Upper lobe of right lung (tissue), 1 donor: ENCODE measurements at regions not wholly inside any gene's neighbourhood (a gene's known extent, or its start where the extent isn't known, plus 50 kb on each side); places are given as distances from the start of the nearest gene placed in this dataset.

ENCODE experiments used
- ATAC-seq: fragments of 200-7000 bp; cut with Tn5 transposase; one replicate; pipeline ENCODE4 v1.9.1; 2020; ENCODE audit warnings: mild to moderate bottlenecking, moderate library complexity
- DNase-seq: peaks from one replicate; pipeline ENCODE4 v3.0.0-alpha.2; 2020
- H3K27ac ChIP-seq: fragments of 200-600 bp; one replicate; pipeline ENCODE4 v1.8.0; 2022
- H3K27me3 ChIP-seq: fragments of 200-600 bp; one replicate; pipeline ENCODE4 v1.8.0; 2022; ENCODE audit warnings: mild to moderate bottlenecking
- H3K36me3 ChIP-seq: fragments of 200-600 bp; one replicate; pipeline ENCODE4 v1.8.0; 2022
- H3K4me1 ChIP-seq: fragments of 200-600 bp; one replicate; pipeline ENCODE4 v1.8.0; 2022
- H3K4me3 ChIP-seq: fragments of 200-600 bp; one replicate; pipeline ENCODE4 v1.8.0; 2022; ENCODE audit warnings: mild to moderate bottlenecking
- H3K9me3 ChIP-seq: fragments of 200-600 bp; one replicate; pipeline ENCODE4 v1.8.0; 2022
- CTCF ChIP-seq: fragments of 200-600 bp; IDR thresholded peaks from one replicate; pipeline ENCODE4 v1.8.0; 2022; ENCODE audit warnings: antibody characterized with exemption
- intact Hi-C: fragments of 100-400 bp; cut with DNase I; formaldehyde crosslinking; loops from one replicate; pipeline ENCODE4 v1.11.0; 2022
- donor health status: DM: no; HTN: yes; CAD: no; lungs with severe emphysema.

- H3K27ac ChIP-seq, result no peak overlapping the region
- intact Hi-C loops, result no loop called here
- no peak overlapping the region for H3K4me3 ChIP-seq
- no peak for TF ChIP-seq CTCF
- H3K36me3 ChIP-seq, result no peaks in the 10 kb centered on the region
- DNase-seq (peak; percentile 35), ATAC-seq (no peak)
- no peaks in the 10 kb centered on the region for H3K27me3 ChIP-seq
- no peaks in the 10 kb centered on the region for H3K4me1 ChIP-seq
- H3K9me3 ChIP-seq, result peaks cover 5% of the 10 kb centered on the region
Observed at GRCh38 chr2:10245021-10245420, 57.7 kb upstream of the HPCAL1 start.

DNA sequence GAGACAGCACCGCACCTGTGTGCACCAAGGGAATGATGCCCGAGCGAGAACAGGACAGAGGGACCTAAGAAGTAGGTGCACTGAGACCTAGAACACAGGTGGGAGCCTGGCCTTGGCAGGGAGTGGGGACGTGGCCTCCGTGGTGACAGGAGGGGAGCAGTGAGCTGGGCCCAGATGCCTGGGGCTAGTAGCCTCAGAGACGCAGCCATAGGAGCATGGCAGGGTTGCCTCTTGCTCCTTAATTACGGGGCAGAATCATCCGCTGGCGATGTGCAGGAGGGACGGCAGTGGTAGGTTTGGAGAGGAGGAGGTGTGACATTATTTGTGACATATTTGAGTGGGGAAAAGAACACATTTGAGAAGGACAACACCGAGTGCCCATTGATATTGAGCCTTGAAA lies 57.0 kb upstream of the HPCAL1 start:
- peaks cover 7% of the 10 kb centered on the region for H3K9me3 ChIP-seq
- H3K4me1 ChIP-seq, result no peaks in the 10 kb centered on the region
- DNase-seq (peak; percentile 38), ATAC-seq (no peak)
- no peaks in the 10 kb centered on the region for H3K36me3 ChIP-seq
- TF ChIP-seq CTCF, result no peak
- no peaks in the 10 kb centered on the region for H3K27me3 ChIP-seq
- no peak overlapping the region for H3K4me3 ChIP-seq
- H3K27ac ChIP-seq, result no peak overlapping the region
- intact Hi-C loops, result no loop called here

GRCh38 chr2:10246370-10246769 lies 56.3 kb upstream of the HPCAL1 start:
- Histone ChIP-seq H3K36me3 (no peaks in the 10 kb centered on the region), H3K9me3 (peaks cover 7% of the 10 kb centered on the region), H3K27me3 (no peaks in the 10 kb centered on the region), H3K27ac (no peak overlapping the region), H3K4me3 (no peak overlapping the region), H3K4me1 (no peaks in the 10 kb centered on the region)
- no peak for TF ChIP-seq CTCF
- no peak for ATAC-seq
- DNase-seq, result peak; percentile 37
- intact Hi-C loops, result no loop called here

DNA sequence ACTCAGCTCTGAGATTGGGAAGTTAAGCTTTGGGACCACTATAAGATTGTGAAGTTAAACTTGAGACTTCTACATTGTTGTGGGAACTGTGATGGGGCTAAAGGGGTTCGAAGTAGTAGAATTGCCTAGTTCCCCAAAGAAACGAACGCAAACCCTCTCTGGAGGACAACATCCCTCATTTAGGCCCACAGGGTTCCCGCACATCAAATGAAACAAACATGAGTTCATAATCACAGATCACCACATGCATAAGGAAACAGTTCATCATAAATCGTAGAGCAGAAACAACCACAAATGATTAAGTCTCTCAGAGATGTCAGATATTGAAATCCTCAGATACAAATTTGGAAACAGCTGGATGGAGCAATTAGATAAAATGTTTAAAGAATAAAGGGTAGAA lies 55.9 kb upstream of the HPCAL1 start:
- Histone ChIP-seq H3K4me1 (no peaks in the 10 kb centered on the region), H3K9me3 (peaks cover 7% of the 10 kb centered on the region), H3K36me3 (no peaks in the 10 kb centered on the region), H3K27ac (no peak overlapping the region), H3K4me3 (no peak overlapping the region), H3K27me3 (no peaks in the 10 kb centered on the region)
- no peak for DNase-seq
- ATAC-seq, result no peak
- no peak for TF ChIP-seq CTCF
- intact Hi-C loops, result no loop called here

- H3K27ac ChIP-seq, result no peak overlapping the region
- no peaks in the 10 kb centered on the region for H3K36me3 ChIP-seq
- no peaks in the 10 kb centered on the region for H3K4me1 ChIP-seq
- ATAC-seq (no peak), DNase-seq (no peak)
- intact Hi-C loops, result no loop called here
- H3K9me3 ChIP-seq, result peaks cover 7% of the 10 kb centered on the region
- no peak for TF ChIP-seq CTCF
- H3K27me3 ChIP-seq, result no peaks in the 10 kb centered on the region
- no peak overlapping the region for H3K4me3 ChIP-seq
Observed at GRCh38 chr2:10249798-10250197, 52.9 kb upstream of the HPCAL1 start.

- peak; percentile 6 for DNase-seq
- TF ChIP-seq CTCF, result no peak
- intact Hi-C loops, result no loop called here
- Histone ChIP-seq H3K27me3 (no peaks in the 10 kb centered on the region), H3K4me3 (no peak overlapping the region), H3K27ac (no peak overlapping the region), H3K9me3 (peaks cover 7% of the 10 kb centered on the region), H3K36me3 (no peaks in the 10 kb centered on the region), H3K4me1 (no peaks in the 10 kb centered on the region)
- no peak for ATAC-seq
Observed at GRCh38 chr2:10252224-10252623, 50.5 kb upstream of the HPCAL1 start.
